Erythroblast (primary cell): ENCODE measurements at regions not wholly inside any gene's neighbourhood (a gene's known extent, or its start where the extent isn't known, plus 50 kb on each side); places are given as distances from the start of the nearest gene placed in this dataset.

Experiments used
- GATA1 ChIP-seq: IDR thresholded peaks from 2 replicates; pipeline ENCODE4 v1.6.1; 2011; ENCODE audit warnings: low read depth, mild to moderate bottlenecking, control low read depth, low read length, moderate library complexity
- POLR2A ChIP-seq: IDR thresholded peaks from 2 replicates; pipeline ENCODE4 v1.6.1; 2011; ENCODE audit warnings: mild to moderate bottlenecking, low read length

DNA sequence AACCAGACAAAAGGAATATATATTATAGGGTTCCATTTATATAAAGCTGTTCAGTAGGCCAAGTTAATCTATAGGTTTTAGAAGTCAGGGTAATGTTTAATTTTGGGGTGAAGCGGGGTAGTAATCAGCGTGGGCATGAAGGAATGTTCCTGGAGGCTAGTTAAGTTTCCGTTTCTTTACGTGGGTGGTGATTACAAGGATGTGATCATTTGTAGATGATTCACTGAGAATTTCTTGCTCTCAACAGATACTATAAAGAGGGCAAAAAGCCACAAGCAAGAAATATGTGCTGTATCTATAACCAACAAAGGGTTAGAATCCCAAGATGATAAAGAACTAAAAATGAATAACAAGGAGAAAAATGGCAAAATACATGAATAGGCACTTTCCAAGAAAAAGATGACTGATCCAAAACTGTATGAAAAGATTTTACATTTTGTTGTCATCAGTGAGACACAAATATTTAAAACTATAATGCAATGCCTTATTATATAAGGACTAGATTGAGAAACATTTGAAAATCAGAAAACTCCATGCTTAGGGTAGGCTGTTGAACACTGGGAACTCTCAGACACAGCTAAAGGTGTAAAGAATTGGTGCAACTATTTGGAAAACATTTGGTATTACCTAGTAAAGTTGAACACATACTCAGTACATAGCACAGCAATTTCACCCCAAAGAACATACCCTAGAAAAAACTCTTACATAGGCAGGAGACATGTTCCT, 224.3 kb upstream of the S1PR3 start:
- no peak for TF ChIP-seq POLR2A
- TF ChIP-seq GATA1 = no peak
